ENCODE measurements at regions not wholly inside any gene's neighbourhood (a gene's known extent, or its start where the extent isn't known, plus 50 kb on each side); places are given as distances from the start of the nearest gene placed in this dataset.

- DNase-seq (ENCODE audit: low read depth, low spot score) = no peak
- H3K9ac ChIP-seq (replicated peaks; ENCODE audit: extremely low read depth, insufficient read depth, low read length) = no peak overlapping the region
- dilution Hi-C loops (cut with MboI; ENCODE audit: extremely low pct_ligation_motif_present, low sequenced_read_pairs) (no loop called here), intact Hi-C loops (cut with micrococcal nuclease) (no loop called here)
- H3K9me1 ChIP-seq (replicated peaks; ENCODE audit: control insufficient read depth, extremely low read depth, insufficient read depth, low read length) = no peaks in the 10 kb centered on the region
- BruUV-seq (replicated peaks) = no TSS peak
- no peak overlapping the region for H3K4me3 ChIP-seq (replicated peaks in 1 of 3; ENCODE audit: insufficient read depth in 1 of 3, low read depth in 1 of 3, low read length in 3 of 3)
- no peaks in the 10 kb centered on the region for H3K27me3 ChIP-seq (ENCODE audit: control insufficient read depth in 2 of 2, insufficient read depth in 2 of 2, low read length in 2 of 2)
- H3K4me1 ChIP-seq (ENCODE audit: control insufficient read depth, extremely low read depth, insufficient read depth, low read length) = no peaks in the 10 kb centered on the region
- no peaks in the 10 kb centered on the region for H3K79me2 ChIP-seq (ENCODE audit: control insufficient read depth, insufficient read depth, low read length)
- no peaks in the 10 kb centered on the region for H4K20me1 ChIP-seq (replicated peaks; ENCODE audit: control insufficient read depth, extremely low read depth, insufficient read depth, low read length)
- H2AFZ ChIP-seq (ENCODE audit: low read depth, low read length) = no peak overlapping the region
- H3K27ac ChIP-seq (ENCODE audit: insufficient read depth, low read depth, low read length) = no peak overlapping the region
- ChIA-PET POLR2A (no interaction called here), CTCF (interaction anchor here (1.3 kb wide), 1 partner anchor 23 kb away, joined by 3 read pairs; no protein-coding TSS in a partner anchor)
- H3K9me3 ChIP-seq (replicated peaks; ENCODE audit: control insufficient read depth, insufficient read depth, low read length) = no peaks in the 10 kb centered on the region
- H3K36me3 ChIP-seq (ENCODE audit: control insufficient read depth in 2 of 2, extremely low read depth in 1 of 2, insufficient read depth in 2 of 2, low read length in 2 of 2) = no peaks in the 10 kb centered on the region
- no peak overlapping the region for H3K4me2 ChIP-seq (ENCODE audit: insufficient read depth, low read length)
- no peak for FAIRE-seq
- no peak for TF ChIP-seq GATA2 (IDR thresholded peaks at IDR 0.05; ENCODE audit: insufficient read depth, insufficient read length, low read depth, low read length)
- TF ChIP-seq MAX (IDR thresholded peaks at IDR 0.05; ENCODE audit: insufficient read depth, insufficient read length) = no peak
- TF ChIP-seq EZH2 (IDR thresholded peaks at IDR 0.05; ENCODE audit: borderline replicate concordance, low read depth, low read length, severe bottlenecking) = no peak
- TF ChIP-seq MYC (IDR thresholded peaks at IDR 0.05; ENCODE audit: low read depth, low read length) = no peak
- TF ChIP-seq FOS (IDR thresholded peaks at IDR 0.05; ENCODE audit: borderline replicate concordance, insufficient read depth, low read length) = no peak
- no peak for TF ChIP-seq CTCF (IDR thresholded peaks at IDR 0.05; ENCODE audit: extremely low read depth in 1 of 2, insufficient read depth in 1 of 2, low read depth in 1 of 2, low read length in 2 of 2)
- TF ChIP-seq POLR2AphosphoS5 (IDR thresholded peaks at IDR 0.05; ENCODE audit: insufficient read depth, low read depth, low read length) = no peak
- no peak for TF ChIP-seq JUN (IDR thresholded peaks at IDR 0.05; ENCODE audit: borderline replicate concordance, insufficient read depth, insufficient read length, low read depth)
- no peak for TF ChIP-seq POLR2A (IDR thresholded peaks at IDR 0.05; ENCODE audit: low read depth, low read length)
Observed at GRCh38 chr5:92665506-92665905, 915.5 kb downstream of the NR2F1-AS1 start.

Measured in endothelial cell of umbilical vein (primary cell).